DMS53 treated with DMSO at 0.1 percent for 48 hours (cell line): ENCODE measurements at regions not wholly inside any gene's neighbourhood (a gene's known extent, or its start where the extent isn't known, plus 50 kb on each side); places are given as distances from the start of the nearest gene placed in this dataset.

ENCODE experiments used
- DNase-seq: peaks from one replicate; lab custom pipeline; 2025; ENCODE audit not compliant: unreplicated experiment; lab: John Stamatoyannopoulos, UW

DNA sequence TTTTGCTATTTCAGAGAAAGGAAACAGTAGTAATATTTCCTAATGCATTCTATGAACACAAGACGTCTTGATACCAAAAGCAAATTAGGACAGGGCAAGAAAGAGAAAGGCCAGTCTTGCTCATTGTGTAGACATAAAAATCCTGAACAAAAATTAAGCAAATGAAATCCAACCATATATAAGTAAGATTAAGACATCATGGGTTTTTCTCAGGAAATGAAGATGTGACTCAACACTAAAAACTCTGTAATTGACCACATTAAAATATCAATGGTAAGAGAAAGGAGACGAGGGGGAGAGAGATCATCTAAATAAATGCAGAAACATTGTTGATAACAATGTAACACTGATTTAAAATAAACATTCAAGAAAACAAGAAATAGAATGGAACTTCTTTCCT, 205.4 kb downstream of the SOD2 start:
- no peak for DNase-seq

DNA sequence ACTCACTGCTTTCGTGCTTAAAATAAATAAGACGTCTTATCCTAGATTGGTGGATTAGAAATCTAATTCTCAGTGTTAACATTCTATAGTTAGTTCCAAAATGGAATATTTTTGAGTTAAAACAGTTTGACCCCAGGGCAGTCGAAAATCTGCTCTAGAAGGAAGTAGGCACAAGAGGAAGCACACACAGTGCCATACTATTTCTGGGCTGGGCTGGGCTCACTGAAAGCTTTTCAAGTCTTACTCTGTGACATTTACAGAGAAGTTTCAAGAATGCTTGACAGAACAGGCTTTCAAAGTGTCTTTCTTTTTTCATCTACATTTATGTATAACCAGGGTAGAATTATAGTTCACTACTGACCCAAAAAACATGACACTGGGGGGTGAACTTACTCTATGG, 209.8 kb downstream of the SOD2 start:
- no peak for DNase-seq

DNA sequence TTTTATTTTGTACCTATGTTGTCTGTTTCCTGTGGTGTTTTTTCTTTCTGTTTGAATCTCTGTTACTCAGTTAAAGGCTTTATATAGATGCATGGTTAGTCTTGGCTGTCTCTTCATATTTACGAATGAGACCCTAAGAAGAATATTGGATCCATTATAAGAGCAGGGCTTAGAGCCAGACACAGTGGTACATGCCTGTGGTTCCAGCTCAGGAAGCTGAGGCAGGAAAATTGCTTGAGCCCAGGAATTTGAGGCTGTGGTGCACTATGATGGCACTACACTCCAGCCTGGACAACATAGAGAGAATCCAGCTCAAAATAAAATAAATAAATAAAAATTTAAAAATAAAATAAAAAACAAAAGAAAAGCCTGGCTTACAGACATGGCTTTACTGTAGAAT, 211.1 kb downstream of the SOD2 start:
- DNase-seq, result no peak

DNA sequence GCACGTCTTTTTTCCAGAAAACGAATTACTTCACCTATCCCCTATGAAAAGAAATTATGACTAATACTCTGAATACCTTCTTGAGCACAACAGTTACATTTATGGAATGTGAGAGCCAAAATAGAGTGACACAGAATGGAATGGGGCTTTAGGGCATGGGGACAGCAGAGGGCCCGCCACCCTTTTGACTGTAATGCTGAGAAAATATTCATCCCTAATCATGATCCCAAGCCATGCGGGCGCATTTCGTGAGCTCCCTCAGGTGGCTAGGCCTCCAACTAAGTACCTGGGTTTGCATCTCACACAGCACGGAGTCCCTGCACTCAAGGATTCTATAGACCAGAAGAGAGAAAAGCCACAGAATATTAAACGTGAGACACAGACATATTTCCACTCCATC, 212.6 kb downstream of the SOD2 start:
- no peak for DNase-seq

DNA sequence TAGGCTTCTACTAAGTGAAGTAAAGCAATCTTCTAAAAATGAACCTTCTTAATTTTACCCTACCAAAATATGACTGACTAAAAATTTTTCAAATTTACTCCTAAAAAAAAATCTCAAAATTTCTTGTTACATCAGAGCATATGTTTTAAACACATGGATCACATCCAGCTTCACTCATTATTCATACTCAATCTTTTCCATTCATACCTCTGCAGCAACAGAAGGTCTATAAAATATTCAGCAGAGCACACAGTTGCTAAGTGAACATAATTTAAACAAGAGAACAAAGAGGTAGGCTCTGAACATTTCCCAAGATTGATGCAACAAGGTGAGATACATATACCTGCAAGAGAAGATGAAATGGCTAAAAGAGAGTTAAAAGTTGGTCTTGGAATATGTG, 213.9 kb downstream of the SOD2 start:
- no peak for DNase-seq

DNA sequence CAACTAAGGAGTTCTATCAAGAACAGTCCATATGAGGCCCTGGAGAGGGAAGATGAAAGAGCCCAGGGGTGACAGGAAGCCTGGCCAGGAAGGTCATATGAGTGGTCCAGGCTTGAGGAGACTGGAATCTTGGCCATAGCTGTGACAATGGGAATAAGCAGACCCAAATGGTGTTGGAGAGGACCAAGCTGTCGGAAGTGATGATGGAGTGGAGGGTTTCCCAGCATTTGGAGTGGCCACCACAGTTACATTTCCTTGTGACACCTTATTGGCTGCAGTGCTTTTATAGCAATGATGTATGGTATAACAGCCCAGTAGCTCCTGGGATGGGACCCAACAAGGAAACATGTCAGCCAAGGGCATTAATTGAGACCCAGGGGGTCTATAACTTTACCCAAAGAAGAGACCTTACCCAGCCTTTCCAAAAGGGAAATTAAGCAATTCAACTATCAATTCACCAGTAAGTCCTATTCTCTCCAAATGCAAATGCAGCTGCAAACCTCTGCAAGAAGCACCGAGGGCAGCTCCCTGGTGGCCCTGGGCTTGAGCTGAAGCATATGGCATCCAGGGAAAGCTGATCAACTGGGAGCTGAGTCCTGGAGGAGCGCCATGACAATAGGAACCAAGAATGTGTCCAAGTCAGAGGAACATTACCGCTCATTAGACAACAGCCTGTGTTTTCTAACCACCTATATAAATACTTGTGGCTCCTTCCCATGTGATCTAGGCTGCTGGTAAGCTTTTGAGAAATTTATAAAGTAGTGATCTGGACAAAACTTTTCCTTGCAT, 219.4 kb downstream of the SOD2 start:
- DNase-seq, result no peak

DNA sequence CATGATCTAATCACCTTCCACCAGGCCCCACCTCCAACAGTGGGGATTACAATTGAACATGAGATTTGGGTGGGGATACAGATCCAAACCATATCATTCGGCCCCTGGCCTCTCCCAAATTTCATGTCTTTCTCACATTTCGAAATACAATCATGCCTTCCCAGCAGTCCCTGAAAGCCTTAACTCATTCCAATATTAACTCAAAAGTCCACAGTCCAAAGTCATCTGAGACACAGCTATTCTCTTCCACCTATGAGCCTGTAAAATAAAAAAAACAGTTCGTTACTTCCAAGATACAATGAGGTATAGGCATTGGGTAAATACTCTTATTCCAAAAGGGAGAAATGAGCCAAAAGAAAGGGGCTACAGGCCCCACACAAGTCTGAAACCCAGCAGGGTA, 222.6 kb downstream of the SOD2 start:
- no peak for DNase-seq

DNA sequence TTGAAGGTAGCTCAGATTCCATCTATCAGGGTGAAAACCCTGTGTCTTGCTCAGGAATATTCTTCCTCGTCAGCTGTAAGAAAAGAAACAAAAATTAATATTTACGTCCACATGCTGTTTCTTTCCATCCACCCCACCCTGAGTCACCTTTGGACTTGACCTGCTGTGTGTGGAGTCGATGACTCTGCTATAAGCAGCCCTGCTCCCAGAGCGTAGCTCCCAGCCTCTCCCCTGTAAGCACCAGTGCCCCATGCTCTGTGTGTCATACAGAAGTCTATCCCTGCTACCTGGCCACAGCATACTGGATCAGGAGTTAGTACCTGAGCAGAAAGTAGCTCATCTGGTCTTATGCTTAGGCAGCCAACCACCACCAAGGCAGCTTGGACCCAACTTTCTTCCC, 223.6 kb downstream of the SOD2 start:
- DNase-seq, result no peak

DNA sequence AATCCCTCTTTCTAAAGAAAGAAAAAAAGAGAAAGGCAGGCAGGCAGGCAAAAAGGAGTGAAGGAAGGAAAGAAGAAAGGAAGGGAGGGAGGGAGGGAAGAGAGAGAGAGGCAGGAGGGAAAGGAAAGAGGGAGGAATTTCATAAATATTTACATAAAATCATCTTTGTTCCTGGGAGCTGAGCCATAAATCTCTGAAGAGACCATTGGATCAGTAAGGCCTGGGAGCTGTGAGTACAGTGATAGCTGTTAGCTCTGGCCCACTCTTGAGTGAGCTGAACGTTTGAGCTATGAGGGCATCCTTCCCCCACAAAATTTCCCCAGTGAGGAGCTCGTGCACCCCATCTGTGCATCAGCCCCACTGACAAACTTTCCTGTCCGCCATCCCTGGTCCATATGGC, 224.0 kb downstream of the SOD2 start:
- no peak for DNase-seq

DNA sequence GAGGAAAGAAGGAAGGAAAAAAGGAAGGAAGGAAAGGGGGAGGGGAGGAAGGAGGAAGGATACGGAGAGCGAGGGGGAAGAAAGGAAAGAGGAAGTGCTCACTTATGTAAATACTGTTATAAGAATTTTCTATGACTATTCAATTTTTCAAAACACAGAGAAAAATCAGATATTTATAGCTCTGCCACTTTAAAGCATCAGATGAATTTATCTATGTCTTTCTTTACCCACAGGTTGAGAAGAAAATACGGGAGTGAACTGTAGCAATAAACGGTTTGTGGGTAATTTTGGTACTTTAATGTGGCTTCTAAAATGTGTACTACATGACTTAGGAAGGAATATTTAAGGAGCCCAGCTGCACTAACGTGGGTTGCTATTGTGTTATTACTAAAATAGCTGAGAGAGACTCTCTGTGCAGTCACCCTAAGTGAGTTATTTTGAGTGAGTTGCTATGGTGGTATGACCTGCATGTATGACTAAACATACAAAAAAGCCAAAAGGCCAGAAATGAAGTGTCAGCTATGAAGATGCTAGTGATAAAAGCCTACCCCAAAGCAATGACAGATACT, 225.5 kb downstream of the SOD2 start:
- DNase-seq, result no peak

DNA sequence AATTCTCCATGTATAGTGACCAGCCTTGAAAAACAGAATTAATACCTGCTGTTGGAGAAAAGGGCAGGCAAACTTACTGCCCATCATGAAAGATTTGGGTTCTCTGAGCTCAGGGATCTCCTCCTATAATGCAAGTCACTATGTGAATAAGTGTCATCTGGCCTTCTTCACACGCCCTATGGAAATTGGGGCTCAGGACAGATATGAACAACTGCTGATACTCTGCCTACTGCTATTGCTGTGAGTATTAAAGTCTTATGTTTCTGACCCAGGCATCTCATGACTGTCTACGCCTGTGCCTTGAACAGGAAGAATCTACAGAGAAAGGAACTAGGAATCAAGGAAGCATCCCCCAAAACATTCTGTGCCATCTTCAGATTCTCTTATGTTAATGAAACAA, 226.1 kb downstream of the SOD2 start:
- no peak for DNase-seq

DNA sequence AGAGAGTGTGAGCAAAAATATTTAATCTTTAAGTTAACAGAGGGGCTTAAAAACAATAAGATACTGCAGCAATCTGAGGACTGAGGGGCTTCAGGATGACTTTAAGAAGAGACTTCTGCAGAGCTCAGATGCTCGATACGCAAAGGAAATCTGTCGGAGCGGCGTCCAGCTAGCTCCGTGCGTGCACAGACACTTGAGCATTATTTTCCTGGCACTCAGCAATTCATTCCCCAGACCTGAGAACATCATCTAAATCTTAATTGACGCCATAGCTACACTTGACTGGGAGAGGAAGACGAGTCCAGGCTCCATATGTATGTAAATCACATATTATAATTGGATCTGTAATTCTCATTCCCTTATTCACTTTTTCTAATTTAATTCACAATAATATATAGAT, 228.2 kb downstream of the SOD2 start:
- DNase-seq, result no peak

DNA sequence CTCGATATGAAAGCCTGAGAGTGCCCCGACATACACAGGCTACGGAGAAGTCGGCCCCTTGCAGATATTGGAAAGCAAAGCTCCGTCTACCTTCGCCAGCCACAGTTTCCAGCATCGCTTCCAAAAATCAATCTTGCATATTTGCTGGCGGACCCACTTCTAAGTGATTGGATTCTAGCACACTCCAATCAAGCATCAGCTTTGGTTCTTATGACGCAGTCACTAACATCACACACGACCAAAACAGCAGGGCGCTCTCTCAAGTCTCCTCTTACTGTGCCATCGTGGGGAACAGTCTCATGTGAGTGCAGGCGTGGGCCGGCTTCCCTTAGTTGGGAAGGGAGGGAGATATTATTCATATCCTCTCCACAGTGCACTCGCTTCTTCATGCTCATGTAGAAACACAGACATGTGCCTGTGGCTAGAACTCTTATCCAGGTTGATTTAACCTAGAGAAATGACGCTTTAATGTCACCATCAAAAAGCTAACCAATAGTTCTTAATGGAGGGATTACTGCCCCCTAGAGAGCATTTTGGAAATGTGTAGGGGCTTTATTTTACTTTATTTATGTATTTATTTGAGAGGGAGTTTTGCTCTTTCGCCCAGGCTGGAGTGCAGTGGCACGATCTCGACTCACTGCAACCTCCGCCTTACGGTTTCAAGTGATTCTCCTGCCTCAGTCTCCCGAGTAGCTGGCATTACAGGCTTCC, 229.8 kb downstream of the SOD2 start:
- DNase-seq, result no peak

DNA sequence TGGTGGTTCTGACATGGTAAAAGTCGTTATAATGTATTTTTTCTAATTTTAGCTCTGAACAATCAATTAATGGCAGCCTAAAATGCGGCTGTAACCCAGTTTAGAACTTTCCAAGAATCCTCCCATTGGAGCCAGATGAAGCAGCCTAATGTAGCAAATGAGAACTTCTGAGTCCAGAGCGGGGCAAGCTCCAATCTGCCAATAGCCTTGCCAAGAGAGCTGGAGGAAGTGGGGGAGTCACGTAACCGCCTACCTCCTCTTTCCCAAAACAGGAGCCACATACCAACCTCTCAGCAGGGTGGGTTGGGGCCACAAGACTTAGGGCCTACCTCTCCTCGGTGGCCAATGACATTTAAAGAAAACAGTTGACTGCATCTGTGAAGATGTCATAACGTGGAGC, 230.6 kb downstream of the SOD2 start:
- DNase-seq, result no peak

DNA sequence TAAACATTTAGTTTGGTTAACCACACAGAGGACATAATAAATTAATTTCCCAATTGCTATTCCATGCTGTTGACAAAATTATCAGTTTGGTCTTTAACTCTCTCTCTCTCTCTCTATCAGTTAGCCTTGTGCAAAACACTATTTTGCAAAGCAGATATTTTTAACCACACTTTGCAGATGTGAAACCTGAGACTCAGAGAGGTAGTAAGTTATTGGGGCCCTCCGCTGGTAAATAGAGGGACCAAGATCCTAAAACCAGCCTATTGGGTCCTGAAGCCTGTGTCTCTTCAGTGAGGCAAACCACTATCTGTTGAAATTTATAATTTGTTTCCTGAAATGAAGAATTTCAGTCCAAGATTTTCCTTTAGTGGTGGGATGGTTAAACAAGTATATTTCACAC, 231.0 kb downstream of the SOD2 start:
- DNase-seq, result no peak

DNA sequence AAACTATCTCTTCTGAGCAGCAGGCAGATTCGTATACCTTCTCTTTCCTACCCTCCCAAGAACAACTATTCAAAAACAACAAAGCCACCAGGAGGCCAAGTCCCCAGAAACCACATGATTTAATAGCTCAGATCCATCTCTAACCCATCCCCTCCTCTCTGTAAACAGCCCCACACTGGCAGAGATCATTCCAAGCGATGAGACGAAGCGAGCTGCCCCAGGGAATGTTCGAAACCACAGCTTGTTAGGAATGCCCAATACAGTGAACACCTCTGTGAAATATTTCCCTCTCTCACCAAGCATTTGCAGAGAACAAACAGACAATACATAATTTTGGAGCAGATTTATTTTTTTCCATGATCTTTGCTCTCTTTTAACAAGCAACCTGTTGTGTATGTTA, 231.8 kb downstream of the SOD2 start:
- DNase-seq, result no peak

DNA sequence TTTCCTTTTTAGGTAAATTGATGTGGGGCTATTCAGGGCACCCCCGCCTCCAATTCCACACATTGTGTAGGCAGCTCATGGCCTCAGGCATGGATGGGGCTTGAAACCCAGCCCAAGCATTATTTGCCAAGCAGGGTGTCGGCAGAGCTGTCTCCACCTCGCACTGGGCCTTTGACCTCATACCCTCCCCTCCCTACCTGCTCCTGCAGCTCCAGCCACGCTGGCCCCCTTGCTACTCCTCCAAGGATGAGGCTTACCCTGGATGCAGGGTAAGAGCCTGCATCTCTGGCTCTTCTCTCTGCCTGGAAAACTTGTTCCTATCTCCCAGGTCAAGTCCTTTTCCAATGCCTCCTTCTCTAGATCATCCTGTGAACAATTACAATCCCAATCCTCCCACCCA, 232.6 kb downstream of the SOD2 start:
- DNase-seq, result no peak

DNA sequence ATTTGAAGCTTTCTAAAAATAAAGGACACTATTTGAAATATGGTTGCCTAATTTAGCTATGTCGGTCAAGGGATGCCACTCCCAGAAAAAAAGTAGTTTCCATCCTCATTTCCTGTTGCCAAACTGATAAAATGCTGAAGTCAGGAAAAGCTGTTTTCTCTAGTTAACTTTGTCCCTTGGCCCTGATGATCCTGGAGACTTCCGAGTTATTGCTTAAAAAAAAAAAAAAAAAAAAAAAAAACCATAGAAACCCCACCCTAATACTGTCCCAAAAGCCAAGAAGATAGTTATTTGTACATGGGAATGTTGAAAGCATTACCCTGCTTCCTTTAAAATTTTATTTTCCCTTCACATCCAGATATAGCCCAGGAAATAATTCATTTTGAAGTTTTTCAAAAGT, 236.7 kb downstream of the SOD2 start:
- DNase-seq, result no peak

DNA sequence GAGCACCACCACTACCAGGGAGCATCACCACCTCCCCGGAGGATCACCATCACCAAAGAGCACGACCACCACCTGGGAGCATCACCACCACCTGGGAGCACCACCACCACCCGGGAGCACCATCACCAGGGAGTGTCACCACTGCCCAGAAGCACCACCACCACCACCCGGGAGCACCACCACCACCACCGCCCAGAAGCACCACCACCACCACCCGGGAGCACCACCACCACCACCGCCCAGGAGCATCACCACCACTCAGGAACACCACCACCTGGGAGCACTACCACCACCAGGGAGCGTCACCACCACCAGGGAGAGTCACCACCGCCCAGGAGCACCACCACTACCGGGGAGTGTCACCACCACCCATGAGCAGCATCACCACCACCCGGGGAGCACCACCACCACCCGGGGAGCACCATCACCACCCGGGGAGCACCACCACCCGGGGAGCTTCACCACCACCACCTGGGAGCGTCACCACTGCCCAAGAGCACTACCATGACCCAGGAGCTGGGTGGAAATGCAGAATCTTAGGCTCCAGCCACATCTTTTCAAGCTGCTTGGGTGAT, 237.3 kb downstream of the SOD2 start:
- no peak for DNase-seq

DNA sequence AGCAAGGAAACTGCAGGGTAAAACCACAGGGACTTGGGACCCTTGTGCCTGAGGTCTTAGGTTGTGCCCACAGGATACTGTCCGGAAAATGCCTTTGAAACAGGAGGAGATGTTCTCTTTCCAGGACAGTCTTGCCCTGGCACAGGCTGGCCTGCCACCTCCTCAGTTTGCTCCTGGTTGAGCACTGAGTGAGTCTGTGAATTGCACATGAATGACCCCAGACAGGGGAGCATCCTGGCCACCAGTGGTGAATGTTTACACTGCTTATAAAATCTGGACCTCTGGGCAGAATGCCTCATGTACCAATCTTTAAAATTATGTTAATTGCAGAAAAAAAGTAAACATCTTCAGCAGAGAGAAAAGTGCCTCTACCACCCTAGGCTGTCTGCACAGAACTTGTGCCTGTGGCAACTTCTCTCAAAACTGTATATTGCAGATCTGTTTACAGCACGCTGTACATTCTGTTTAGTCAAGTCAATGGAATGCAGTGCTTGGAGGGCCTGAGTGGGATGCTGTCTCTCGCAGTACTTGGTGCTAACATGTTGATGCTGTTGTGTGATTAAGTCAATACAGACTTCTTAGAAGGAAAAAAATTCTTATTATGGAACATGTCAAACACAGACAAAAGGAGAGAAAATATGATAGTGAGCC, 242.1 kb downstream of the SOD2 start:
- DNase-seq, result no peak

DNA sequence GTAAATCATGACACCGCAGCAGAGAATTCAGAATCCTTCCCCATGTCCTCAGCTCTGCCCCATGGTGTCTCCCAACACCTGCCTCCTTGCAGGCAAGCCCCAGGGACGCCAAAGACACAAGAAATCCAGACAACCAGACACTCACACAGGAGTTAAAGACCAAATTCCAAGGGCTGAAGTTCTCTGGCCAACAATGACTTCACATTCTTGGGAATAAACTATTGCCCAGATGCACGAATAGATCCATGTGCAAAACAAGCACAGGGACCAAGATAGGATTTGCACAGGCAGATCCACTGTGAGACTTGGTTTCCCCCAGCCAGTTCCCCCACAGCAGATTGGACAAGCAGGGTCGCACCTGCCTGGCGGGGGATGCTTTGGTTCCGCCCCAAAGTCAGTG, 246.7 kb downstream of the SOD2 start:
- no peak for DNase-seq

DNA sequence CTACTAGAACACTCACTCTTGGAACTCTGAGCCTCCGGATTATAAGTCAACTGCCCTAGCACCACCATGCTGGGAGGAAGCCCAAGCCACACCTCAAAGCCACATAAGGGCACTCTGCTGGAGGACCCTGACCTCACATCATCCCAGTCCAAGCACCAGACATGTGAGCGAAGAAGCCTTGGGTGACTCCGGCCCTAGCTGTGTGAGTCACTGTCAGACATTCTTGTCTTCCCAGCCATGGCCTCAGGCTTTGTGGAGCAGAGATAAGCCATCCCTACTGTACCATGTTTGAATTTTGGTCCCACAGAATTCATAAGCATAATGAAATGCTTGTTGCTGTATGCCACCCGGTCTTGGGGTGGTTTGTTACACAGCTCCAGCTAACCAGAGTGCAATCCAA, 247.7 kb downstream of the SOD2 start:
- no peak for DNase-seq
